Prostate gland (tissue), 2 donors: ENCODE measurements at regions not wholly inside any gene's neighbourhood (a gene's known extent, or its start where the extent isn't known, plus 50 kb on each side); places are given as distances from the start of the nearest gene placed in this dataset.

Experiments used
- DNase-seq: peaks from one replicate; pipeline ENCODE4 v3.0.0-alpha.2; 2019; ENCODE audit warnings: low spot score
- H3K27ac ChIP-seq, 2 donors: fragments of 200-600 bp; sonication (generic); 2 replicates each; pipeline ENCODE4 v1.5.1; 2017 to 2019
- H3K27me3 ChIP-seq: fragments of 200-600 bp; sonication (generic); replicated peaks from 2 replicates; pipeline ENCODE4 v1.5.1; 2019; ENCODE audit not compliant: insufficient read depth
- H3K36me3 ChIP-seq, 2 donors: fragments of 200-600 bp; sonication (generic); 1 replicate in 1 of 2; 2 replicates in 1 of 2; pipeline versions ENCODE4 v1.5.1 to v1.8.1; 2017 to 2019
- H3K4me1 ChIP-seq: fragments of 200-600 bp; sonication (generic); replicated peaks from 2 replicates; pipeline ENCODE4 v1.5.1; 2019
- H3K4me3 ChIP-seq, 2 donors: fragments of 200-600 bp; sonication (generic); 2 replicates each; pipeline ENCODE4 v1.5.1; 2017 to 2019
- H3K9me3 ChIP-seq: fragments of 200-600 bp; sonication (generic); 2 replicates; pipeline ENCODE4 v1.5.1; 2017
- POLR2A ChIP-seq: fragments of 450-650 bp; IDR thresholded peaks from one replicate; pipeline ENCODE4 v1.6.1; 2016; ENCODE audit warnings: antibody characterized with exemption, mild to moderate bottlenecking
- POLR2AphosphoS5 ChIP-seq: sonication (generic); formaldehyde crosslinking; IDR thresholded peaks from one replicate; pipeline ENCODE4 v1.6.1; 2017; ENCODE audit warnings: antibody characterized with exemption
- WGBS: methylation state at CpG from one replicate; pipeline ENCODE4 v1.1.5; 2018; 5-methylcytosine and 5-hydroxymethylcytosine counted together
- intact Hi-C: fragments of 100-400 bp; cut with DNase I; formaldehyde crosslinking; loops from one replicate; pipeline ENCODE4 v1.14.2; 2022
- TF ChIP-seq, protein P1 (sequence below), 4 experiments: fragments of 200-600 bp in 2 of 4; fragments of 450-650 bp in 2 of 4; sonication (generic) in 2 of 4; IDR thresholded peaks; 1 replicate in 3 of 4; 2 replicates in 1 of 4; pipeline ENCODE4 v1.5.1; 2016 to 2019; ENCODE audit warnings: antibody characterized with exemption in 4 of 4, mild to moderate bottlenecking in 2 of 4, moderate library complexity in 2 of 4

- no peak for DNase-seq
- H3K4me3 ChIP-seq: no peak overlapping the region
- no peaks in the 10 kb centered on the region for H3K9me3 ChIP-seq
- intact Hi-C loops: no loop called here
- 80% methylated on average over 4 of the region's 4 CpGs for whole genome bisulfite sequencing
- H3K27ac ChIP-seq: no peak overlapping the region
- TF ChIP-seq POLR2AphosphoS5 (no peak), POLR2A (no peak)
- TF ChIP-seq, protein P1, sequence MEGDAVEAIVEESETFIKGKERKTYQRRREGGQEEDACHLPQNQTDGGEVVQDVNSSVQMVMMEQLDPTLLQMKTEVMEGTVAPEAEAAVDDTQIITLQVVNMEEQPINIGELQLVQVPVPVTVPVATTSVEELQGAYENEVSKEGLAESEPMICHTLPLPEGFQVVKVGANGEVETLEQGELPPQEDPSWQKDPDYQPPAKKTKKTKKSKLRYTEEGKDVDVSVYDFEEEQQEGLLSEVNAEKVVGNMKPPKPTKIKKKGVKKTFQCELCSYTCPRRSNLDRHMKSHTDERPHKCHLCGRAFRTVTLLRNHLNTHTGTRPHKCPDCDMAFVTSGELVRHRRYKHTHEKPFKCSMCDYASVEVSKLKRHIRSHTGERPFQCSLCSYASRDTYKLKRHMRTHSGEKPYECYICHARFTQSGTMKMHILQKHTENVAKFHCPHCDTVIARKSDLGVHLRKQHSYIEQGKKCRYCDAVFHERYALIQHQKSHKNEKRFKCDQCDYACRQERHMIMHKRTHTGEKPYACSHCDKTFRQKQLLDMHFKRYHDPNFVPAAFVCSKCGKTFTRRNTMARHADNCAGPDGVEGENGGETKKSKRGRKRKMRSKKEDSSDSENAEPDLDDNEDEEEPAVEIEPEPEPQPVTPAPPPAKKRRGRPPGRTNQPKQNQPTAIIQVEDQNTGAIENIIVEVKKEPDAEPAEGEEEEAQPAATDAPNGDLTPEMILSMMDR (IDR thresholded peaks at IDR 0.05): no peak
- no peaks in the 10 kb centered on the region for H3K36me3 ChIP-seq
- no peaks in the 10 kb centered on the region for H3K27me3 ChIP-seq
- no peaks in the 10 kb centered on the region for H3K4me1 ChIP-seq
Observed at GRCh38 chr9:1738511-1739100, 276.5 kb upstream of the SMARCA2 start.

- Histone ChIP-seq H3K9me3 (no peaks in the 10 kb centered on the region), H3K27ac (no peak overlapping the region), H3K4me3 (no peak overlapping the region), H3K27me3 (no peaks in the 10 kb centered on the region), H3K4me1 (no peaks in the 10 kb centered on the region), H3K36me3 (no peaks in the 10 kb centered on the region)
- TF ChIP-seq POLR2AphosphoS5: no peak
- TF ChIP-seq POLR2A: no peak
- TF ChIP-seq, protein P1 (IDR thresholded peaks at IDR 0.05): no peak
- DNase-seq: no peak
- intact Hi-C loops: no loop called here
- WGBS: 72% methylated on average over 7 of the region's 7 CpGs
Observed at GRCh38 chr9:1743121-1743960, 271.8 kb upstream of the SMARCA2 start.

GRCh38 chr9:1745980-1746379, 269.2 kb upstream of the SMARCA2 start:
- Histone ChIP-seq H3K27me3 (no peaks in the 10 kb centered on the region), H3K36me3 (no peaks in the 10 kb centered on the region), H3K27ac (no peak overlapping the region), H3K4me3 (no peak overlapping the region), H3K4me1 (no peaks in the 10 kb centered on the region), H3K9me3 (no peaks in the 10 kb centered on the region)
- TF ChIP-seq, protein P1 (IDR thresholded peaks at IDR 0.05): no peak
- no peak for TF ChIP-seq POLR2A
- no peak for TF ChIP-seq POLR2AphosphoS5
- intact Hi-C loops: no loop called here
- DNase-seq: no peak
- 57% methylated on average over 2 of the region's 2 CpGs for WGBS

GRCh38 chr9:1747417-1747967, 267.7 kb upstream of the SMARCA2 start:
- Histone ChIP-seq H3K4me3 (no peak overlapping the region), H3K4me1 (no peaks in the 10 kb centered on the region), H3K36me3 (no peaks in the 10 kb centered on the region), H3K9me3 (no peaks in the 10 kb centered on the region), H3K27ac (no peak overlapping the region), H3K27me3 (no peaks in the 10 kb centered on the region)
- 59% methylated on average over 2 of the region's 2 CpGs for WGBS
- TF ChIP-seq POLR2AphosphoS5: no peak
- TF ChIP-seq, protein P1 (IDR thresholded peaks at IDR 0.05): no peak
- TF ChIP-seq POLR2A: no peak
- no peak for DNase-seq
- intact Hi-C loops: no loop called here
